ENCODE measurements at regions not wholly inside any gene's neighbourhood (a gene's known extent, or its start where the extent isn't known, plus 50 kb on each side); places are given as distances from the start of the nearest gene placed in this dataset.

- DNase-seq (ENCODE audit: low read depth, low spot score): no peak
Observed at GRCh38 chr22:49159711-49160110, 668.0 kb downstream of the BRD1 start.

GRCh38 chr22:49158741-49159564 lies 668.7 kb downstream of the BRD1 start:
- DNase-seq (ENCODE audit: low read depth, low spot score): no peak

GRCh38 chr22:49157529-49158339 lies 669.9 kb downstream of the BRD1 start:
- no peak for DNase-seq (ENCODE audit: low read depth, low spot score)

GRCh38 chr22:49156662-49157285 lies 670.9 kb downstream of the BRD1 start:
- DNase-seq (ENCODE audit: low read depth, low spot score): no peak

GRCh38 chr22:49155770-49156580 lies 671.7 kb downstream of the BRD1 start:
- DNase-seq (ENCODE audit: low read depth, low spot score): no peak

GRCh38 chr22:49155039-49155769 lies 672.5 kb downstream of the BRD1 start:
- no peak for DNase-seq (ENCODE audit: low read depth, low spot score)

GRCh38 chr22:49154433-49154832 lies 673.2 kb downstream of the BRD1 start:
- no peak for DNase-seq (ENCODE audit: low read depth, low spot score)

GRCh38 chr22:49153921-49154320 lies 673.8 kb downstream of the BRD1 start:
- DNase-seq (ENCODE audit: low read depth, low spot score): no peak

GRCh38 chr22:49152939-49153770 lies 674.5 kb downstream of the BRD1 start:
- no peak for DNase-seq (ENCODE audit: low read depth, low spot score)

- DNase-seq (ENCODE audit: low read depth, low spot score): no peak
Observed at GRCh38 chr22:49152127-49152938, 675.3 kb downstream of the BRD1 start.

GRCh38 chr22:49151256-49152126 lies 676.2 kb downstream of the BRD1 start:
- no peak for DNase-seq (ENCODE audit: low read depth, low spot score)

- no peak for DNase-seq (ENCODE audit: low read depth, low spot score)
Observed at GRCh38 chr22:49150801-49151221, 676.9 kb downstream of the BRD1 start.

GRCh38 chr22:49149721-49150608 lies 677.7 kb downstream of the BRD1 start:
- no peak for DNase-seq (ENCODE audit: low read depth, low spot score)

- no peak for DNase-seq (ENCODE audit: low read depth, low spot score)
Observed at GRCh38 chr22:49148895-49149418, 678.7 kb downstream of the BRD1 start.

GRCh38 chr22:49147617-49148175 lies 680.0 kb downstream of the BRD1 start:
- DNase-seq (ENCODE audit: low read depth, low spot score): no peak

- no peak for DNase-seq (ENCODE audit: low read depth, low spot score)
Observed at GRCh38 chr22:49147171-49147570, 680.5 kb downstream of the BRD1 start.
